Naive thymus-derived CD4-positive, alpha-beta T cell (primary cell): ENCODE measurements at regions not wholly inside any gene's neighbourhood (a gene's known extent, or its start where the extent isn't known, plus 50 kb on each side); places are given as distances from the start of the nearest gene placed in this dataset.
"Not testable (repeated sequence)": the region's sequence is repeated elsewhere in the genome, so short reads cannot be mapped to it uniquely, and the experiment has no call there.

Source experiments
- ATAC-seq: fragments of 150-1000 bp; cut with Tn5 transposase; 2 replicates; pipeline ENCODE4 v1.10.0; 2021; ENCODE audit warnings: mild to moderate bottlenecking, moderate library complexity
- CTCF ChIA-PET: fragments of 350-600 bp; sonication (Branson Sonifier 250); formaldehyde crosslinking; loops from one replicate; lab custom pipeline; 2021; ENCODE audit warnings: antibody characterized with exemption; lab: Charles Lee
- POLR2A ChIA-PET: fragments of 350-600 bp; sonication (Branson Sonifier 250); formaldehyde crosslinking; loops from one replicate; lab custom pipeline; 2021; ENCODE audit warnings: antibody characterized with exemption, inconsistent platforms; lab: Charles Lee
- DNase-seq, 9 donors: peaks; one replicate each; pipeline versions ENCODE4 v3.0.0 to v3.0.0-alpha.2; 2020 to 2022; ENCODE audit warnings: mixed read lengths in 1 of 9
- H3K27ac ChIP-seq: one replicate; pipeline ENCODE4 v1.7.0; 2013; ENCODE audit warnings: mild to moderate bottlenecking, low read depth, low read length, moderate library complexity
- H3K27me3 ChIP-seq, 2 donors: one replicate each; pipeline ENCODE4 v1.7.0; 2013; ENCODE audit warnings: low read length in 2 of 2, mild to moderate bottlenecking in 2 of 2, moderate library complexity in 2 of 2; ENCODE audit not compliant: control insufficient read depth in 2 of 2, insufficient read depth in 2 of 2
- H3K36me3 ChIP-seq, 3 experiments: 1 replicate in 2 of 3; 2 replicates in 1 of 3; pipeline ENCODE4 v1.7.0; 2013; ENCODE audit warnings: low read length in 3 of 3, mild to moderate bottlenecking in 3 of 3, moderate library complexity in 1 of 3; ENCODE audit not compliant: insufficient read depth in 3 of 3, control insufficient read depth in 2 of 3
- H3K4me1 ChIP-seq, 2 donors: one replicate each; pipeline ENCODE4 v1.7.0; 2013; ENCODE audit warnings: low read length in 2 of 2, mild to moderate bottlenecking in 2 of 2, moderate library complexity in 1 of 2; ENCODE audit not compliant: control insufficient read depth in 2 of 2, insufficient read depth in 2 of 2
- H3K4me3 ChIP-seq: 2 replicates; pipeline ENCODE4 v1.7.0; 2013; ENCODE audit warnings: mild to moderate bottlenecking, low read length
- H3K9me3 ChIP-seq, 3 experiments: 1 replicate in 2 of 3; 2 replicates in 1 of 3; pipeline ENCODE4 v1.7.0; 2013; ENCODE audit warnings: low read length in 3 of 3; ENCODE audit not compliant: control insufficient read depth in 2 of 3
- H3K27ac Mint-ChIP-seq, 9 donors: one replicate each; pipeline ENCODE4 v1.8.0; 2020 to 2022; ENCODE audit warnings: mixed read lengths in 9 of 9, mild to moderate bottlenecking in 8 of 9, moderate library complexity in 5 of 9, inconsistent platforms in 2 of 9
- H3K27me3 Mint-ChIP-seq, 5 donors: one replicate each; pipeline ENCODE4 v1.8.0; 2021 to 2022; ENCODE audit warnings: mixed read lengths in 5 of 5, mild to moderate bottlenecking in 1 of 5
- H3K36me3 Mint-ChIP-seq, 5 donors: one replicate each; pipeline ENCODE4 v1.8.0; 2020 to 2022; ENCODE audit warnings: mixed read lengths in 5 of 5, mild to moderate bottlenecking in 3 of 5, inconsistent platforms in 1 of 5
- H3K4me1 Mint-ChIP-seq, 7 donors: one replicate each; pipeline ENCODE4 v1.8.0; 2020 to 2022; ENCODE audit warnings: mixed read lengths in 7 of 7, mild to moderate bottlenecking in 3 of 7, inconsistent platforms in 1 of 7
- H3K4me3 Mint-ChIP-seq, 10 donors: one replicate each; pipeline ENCODE4 v1.8.0; 2020 to 2022; ENCODE audit warnings: mild to moderate bottlenecking in 10 of 10, mixed read lengths in 10 of 10, moderate library complexity in 6 of 10, inconsistent platforms in 2 of 10
- H3K9me3 Mint-ChIP-seq, 11 donors: one replicate each; pipeline ENCODE4 v1.8.0; 2020 to 2022; ENCODE audit warnings: mixed read lengths in 11 of 11, mild to moderate bottlenecking in 4 of 11, inconsistent platforms in 1 of 11, moderate library complexity in 1 of 11
- intact Hi-C, 2 donors: fragments of 100-400 bp; cut with micrococcal nuclease; formaldehyde crosslinking; loops; one replicate each; pipeline ENCODE4 v1.15.1; 2023

DNA sequence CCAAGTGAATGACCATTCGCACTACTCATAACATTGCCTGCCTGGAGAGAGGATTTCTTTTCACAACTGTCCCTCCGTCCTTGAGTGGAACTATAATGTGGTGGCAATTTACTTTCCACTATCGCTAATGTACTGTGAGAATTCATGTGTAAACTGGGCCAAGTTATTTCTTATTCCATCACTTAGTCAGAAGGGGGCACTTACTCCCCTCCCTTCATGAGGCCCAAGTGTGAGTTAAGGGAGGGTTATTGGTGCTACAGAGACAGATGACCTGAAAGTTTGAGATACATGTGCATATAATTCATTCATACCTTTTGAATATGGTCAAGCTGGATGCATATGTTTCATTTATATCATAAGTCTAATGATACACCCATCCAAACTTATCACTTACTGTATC lies 65.2 kb upstream of the LOC128125822 start:
- H3K4me1 Mint-ChIP-seq: peaks cover 0 to 13% (median 0%) of the 10 kb centered on the region in 7 donors
- H3K9me3 Mint-ChIP-seq: peaks cover 0 to 2% (median 0%) of the 10 kb centered on the region in 11 donors
- Histone ChIP-seq H3K36me3 (no peaks in the 10 kb centered on the region), H3K9me3 (no peaks in the 10 kb centered on the region), H3K27ac (no peak overlapping the region), H3K4me1 (no peaks in the 10 kb centered on the region), H3K4me3 (no peak overlapping the region), H3K27me3 (no peaks in the 10 kb centered on the region)
- no peak overlapping the region for H3K27ac Mint-ChIP-seq
- ChIA-PET POLR2A (no interaction called here), CTCF (no interaction called here)
- no peak overlapping the region for H3K4me3 Mint-ChIP-seq
- intact Hi-C loops: loop anchor here in 1 of 2 donors (2.0 to 5.0 kb wide), 2 partner anchors 65 to 258 kb away; partner anchors contain the start of genes LOC128125822 and PTP4A1
- no peak for DNase-seq
- H3K27me3 Mint-ChIP-seq: peaks cover 0 to 6% (median 0%) of the 10 kb centered on the region in 5 donors
- no peaks in the 10 kb centered on the region for H3K36me3 Mint-ChIP-seq
- ATAC-seq: no peak

DNA sequence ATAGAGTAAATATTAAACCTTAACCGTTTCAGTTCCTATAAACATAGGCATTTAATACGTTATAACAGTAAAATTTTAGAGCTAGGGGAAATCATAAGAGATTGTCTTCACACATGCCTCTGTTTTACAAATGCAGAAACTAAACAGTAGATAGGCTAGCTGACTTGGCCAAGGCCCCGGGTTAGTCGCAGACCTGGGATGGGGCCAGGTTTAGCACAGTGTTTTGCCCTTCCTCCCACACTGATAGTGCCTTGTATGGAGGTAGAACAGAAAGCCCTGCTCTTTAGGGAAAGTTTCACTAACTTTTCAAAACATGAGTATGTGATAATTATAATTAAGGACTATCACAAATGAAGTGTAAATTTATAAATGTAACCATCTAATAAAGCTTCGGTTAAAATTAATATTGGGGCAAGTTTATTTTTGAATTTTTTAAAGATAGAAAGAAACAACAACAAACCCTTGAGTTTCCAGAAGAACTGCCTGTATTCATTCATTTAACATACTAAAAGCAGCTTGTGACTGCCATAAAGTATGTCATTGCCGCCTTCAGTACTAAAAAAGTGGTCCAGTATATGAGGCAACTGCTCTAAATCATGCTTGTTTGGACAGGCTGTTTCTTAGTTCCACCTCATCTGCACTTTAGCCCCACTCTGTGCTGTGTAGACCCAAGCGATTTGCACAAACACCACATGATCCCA lies 62.5 kb upstream of the LOC128125822 start:
- Mint-ChIP-seq H3K9me3 (peaks cover 0 to 2% (median 0%) of the 10 kb centered on the region in 11 donors), H3K4me1 (peaks cover 0 to 12% (median 0%) of the 10 kb centered on the region in 7 donors), H3K27ac (no peak overlapping the region), H3K4me3 (no peak overlapping the region), H3K36me3 (no peaks in the 10 kb centered on the region), H3K27me3 (peaks cover 0 to 17% (median 6%) of the 10 kb centered on the region in 5 donors)
- no peak overlapping the region for H3K27ac ChIP-seq
- DNase-seq: no peak
- no peaks in the 10 kb centered on the region for H3K27me3 ChIP-seq
- intact Hi-C loops: loop anchor here in 1 of 2 donors (5.0 kb wide), 1 partner anchor 62 kb away; the partner anchor contains the start of genes LOC128125822 and PTP4A1
- POLR2A ChIA-PET: no interaction called here
- no peak overlapping the region for H3K4me3 ChIP-seq
- CTCF ChIA-PET: no interaction called here
- no peaks in the 10 kb centered on the region for H3K4me1 ChIP-seq
- no peak for ATAC-seq
- no peaks in the 10 kb centered on the region for H3K36me3 ChIP-seq
- no peaks in the 10 kb centered on the region for H3K9me3 ChIP-seq

DNA sequence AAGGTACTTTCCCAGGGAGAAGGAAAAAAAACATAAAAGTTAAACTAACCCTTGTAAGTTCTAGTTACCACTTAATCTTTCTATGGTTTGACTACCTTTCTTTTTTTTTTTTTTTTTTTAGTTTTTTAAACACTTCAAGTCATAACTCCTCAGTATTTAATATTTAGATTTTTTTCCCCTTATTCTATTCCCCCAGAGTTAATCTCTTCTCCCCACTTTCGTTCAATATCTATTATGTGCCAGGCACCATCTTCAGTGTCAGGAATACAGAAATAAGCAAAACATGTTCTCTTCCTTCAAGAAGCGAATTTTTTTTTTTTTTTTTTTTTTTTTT lies 62.0 kb upstream of the LOC128125822 start:
- Mint-ChIP-seq H3K36me3 (no peaks in the 10 kb centered on the region), H3K27ac (no peak overlapping the region), H3K4me3 (no peak overlapping the region), H3K9me3 (no peaks in the 10 kb centered on the region), H3K4me1 (peaks cover 0 to 8% (median 0%) of the 10 kb centered on the region in 7 donors), H3K27me3 (peaks cover 0 to 17% (median 7%) of the 10 kb centered on the region in 5 donors)
- POLR2A ChIA-PET: no interaction called here
- Histone ChIP-seq H3K4me3 (no peak overlapping the region), H3K9me3 (no peaks in the 10 kb centered on the region), H3K27ac (no peak overlapping the region), H3K27me3 (no peaks in the 10 kb centered on the region), H3K4me1 (no peaks in the 10 kb centered on the region), H3K36me3 (no peaks in the 10 kb centered on the region)
- intact Hi-C loops: no loop called here
- CTCF ChIA-PET: no interaction called here
- DNase-seq (no peak), ATAC-seq (no peak)

DNA sequence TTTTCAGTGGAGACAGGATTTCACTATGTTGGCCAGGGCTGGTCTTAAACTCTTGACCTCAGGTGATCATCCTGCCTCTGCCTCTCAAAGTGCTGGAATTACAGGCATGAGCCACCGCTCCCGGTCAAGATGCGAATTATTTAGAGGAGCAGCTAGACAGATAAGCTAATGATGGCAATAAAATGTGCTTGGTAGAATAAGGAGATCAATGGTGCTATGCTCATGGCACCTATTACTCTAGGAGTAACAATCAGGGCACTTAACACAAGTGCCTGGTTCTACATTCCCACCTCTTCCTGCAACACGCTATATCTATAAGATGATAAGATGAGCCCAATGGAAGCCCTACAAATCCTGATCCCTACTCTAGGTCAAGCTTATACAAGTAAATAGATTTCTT lies 61.4 kb upstream of the LOC128125822 start:
- H3K9me3 ChIP-seq: no peaks in the 10 kb centered on the region
- no peak for ATAC-seq
- H3K4me1 ChIP-seq: no peaks in the 10 kb centered on the region
- no peak overlapping the region for H3K27ac ChIP-seq
- no peaks in the 10 kb centered on the region for H3K36me3 Mint-ChIP-seq
- H3K4me1 Mint-ChIP-seq: peaks cover 0 to 8% (median 0%) of the 10 kb centered on the region in 7 donors
- intact Hi-C loops: no loop called here
- no peaks in the 10 kb centered on the region for H3K9me3 Mint-ChIP-seq
- no peak overlapping the region for H3K4me3 Mint-ChIP-seq
- H3K27me3 Mint-ChIP-seq: peaks cover 0 to 18% (median 7%) of the 10 kb centered on the region in 5 donors
- DNase-seq: no peak
- no peak overlapping the region for H3K27ac Mint-ChIP-seq
- POLR2A ChIA-PET: no interaction called here
- H3K4me3 ChIP-seq: no peak overlapping the region
- H3K36me3 ChIP-seq: no peaks in the 10 kb centered on the region
- no peaks in the 10 kb centered on the region for H3K27me3 ChIP-seq
- CTCF ChIA-PET: no interaction called here

DNA sequence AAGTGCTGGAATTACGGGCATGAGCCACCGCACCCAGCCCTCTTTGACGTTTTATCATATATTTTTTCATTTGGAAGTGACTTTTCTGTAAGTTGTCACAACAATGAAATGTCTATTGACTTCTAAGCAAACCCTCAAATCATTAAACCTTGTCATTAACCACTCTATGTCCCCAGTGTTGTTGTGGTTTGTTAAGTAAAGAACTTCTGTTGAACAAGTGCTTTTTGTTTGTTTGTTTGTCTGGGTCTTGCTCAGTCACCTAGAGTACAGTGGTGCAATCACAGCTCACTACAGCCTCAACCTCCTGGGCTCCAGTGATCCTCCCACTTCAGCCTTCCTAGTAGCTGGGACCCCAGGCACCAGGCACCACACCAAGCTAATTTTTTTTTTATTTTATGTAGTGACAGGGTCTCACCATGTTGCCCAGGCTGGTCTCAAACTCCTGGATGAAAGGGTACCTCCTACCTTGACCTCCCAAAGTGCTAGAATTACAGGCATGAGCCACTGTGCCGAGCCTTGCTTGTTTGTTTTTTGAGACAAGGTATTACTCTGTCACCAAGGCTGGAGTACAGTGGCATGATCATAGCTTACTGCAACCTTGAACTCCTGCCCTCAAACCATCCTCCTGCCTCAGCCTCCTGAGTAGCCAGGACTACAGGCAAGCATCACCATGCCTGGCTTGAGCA lies 57.6 kb upstream of the LOC128125822 start:
- intact Hi-C loops: no loop called here
- Histone ChIP-seq H3K4me1 (no peaks in the 10 kb centered on the region), H3K36me3 (no peaks in the 10 kb centered on the region), H3K27me3 (no peaks in the 10 kb centered on the region), H3K4me3 (no peak overlapping the region), H3K27ac (no peak overlapping the region), H3K9me3 (no peaks in the 10 kb centered on the region)
- Mint-ChIP-seq H3K9me3 (no peaks in the 10 kb centered on the region), H3K27ac (no peak overlapping the region), H3K36me3 (no peaks in the 10 kb centered on the region), H3K27me3 (peaks cover 4 to 13% (median 9%) of the 10 kb centered on the region in 5 donors), H3K4me3 (no peak overlapping the region), H3K4me1 (peaks cover 0 to 8% (median 0%) of the 10 kb centered on the region in 7 donors)
- ATAC-seq (no peak), DNase-seq (no peak)
- ChIA-PET POLR2A (no interaction called here), CTCF (no interaction called here)

DNA sequence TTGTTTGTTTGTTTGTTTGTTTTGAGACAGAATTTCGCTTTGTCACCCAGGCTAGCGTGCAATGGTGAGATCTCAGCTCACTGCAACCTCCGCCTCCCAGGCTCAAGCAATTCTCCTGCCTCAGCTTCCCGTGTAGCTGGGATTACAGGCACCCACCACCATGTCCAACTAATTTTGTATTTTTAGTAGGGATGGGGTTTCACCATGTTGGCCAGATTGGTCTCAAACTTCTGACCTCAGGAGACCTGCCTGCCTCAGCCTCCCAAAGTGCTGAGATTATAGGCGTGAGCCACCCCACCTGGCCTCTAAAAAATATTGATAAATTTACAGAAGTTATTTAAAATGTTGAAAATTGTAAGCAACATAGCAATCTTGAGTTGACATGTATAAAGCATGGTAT lies 57.1 kb upstream of the LOC128125822 start:
- intact Hi-C loops, POLR2A ChIA-PET, H3K4me1 ChIP-seq, H3K4me3 Mint-ChIP-seq, DNase-seq, H3K9me3 ChIP-seq, H3K36me3 ChIP-seq, H3K27me3 ChIP-seq, H3K36me3 Mint-ChIP-seq, CTCF ChIA-PET, H3K4me3 ChIP-seq, H3K27ac Mint-ChIP-seq, ATAC-seq, H3K4me1 Mint-ChIP-seq, H3K9me3 Mint-ChIP-seq, H3K27ac ChIP-seq: not testable (repeated sequence)
- peaks cover 5 to 13% (median 9%) of the 10 kb centered on the region in 5 donors for H3K27me3 Mint-ChIP-seq
